ENCODE measurements at regions not wholly inside any gene's neighbourhood (a gene's known extent, or its start where the extent isn't known, plus 50 kb on each side); places are given as distances from the start of the nearest gene placed in this dataset.
A peak's percentile ranks its signal among the peaks of the same experiment; 100 is the strongest.

DNA sequence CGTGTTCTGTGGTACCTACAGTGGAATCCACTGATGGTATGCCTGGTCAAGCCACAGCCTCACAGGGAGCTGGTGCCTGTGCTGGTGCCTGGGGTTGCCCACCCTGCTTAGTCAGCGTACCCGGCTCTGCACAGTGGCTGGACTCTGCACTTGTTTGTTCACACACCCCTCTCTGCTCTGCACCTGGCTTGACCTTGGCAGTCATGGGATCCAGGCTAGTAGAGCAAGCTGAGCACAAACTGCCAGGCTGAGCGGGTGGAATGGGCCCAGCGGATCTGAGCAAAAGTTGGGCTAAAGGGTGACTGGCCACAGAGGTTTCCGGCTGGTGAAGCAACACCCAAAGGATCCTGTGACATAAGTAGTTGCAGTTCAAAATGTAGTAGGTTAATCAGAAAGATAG is 163.5 kb downstream of the CDH19 start:
- intact Hi-C loops (cut with DNase I), result no loop called here
- H3K4me1 ChIP-seq, result no peaks in the 10 kb centered on the region
- no peak overlapping the region for H3K27ac ChIP-seq
- H3K4me3 ChIP-seq, result no peak overlapping the region
- no peaks in the 10 kb centered on the region for H3K36me3 ChIP-seq
- no peaks in the 10 kb centered on the region for H3K27me3 ChIP-seq (ENCODE audit: low read depth)
- TF ChIP-seq, protein P1, sequence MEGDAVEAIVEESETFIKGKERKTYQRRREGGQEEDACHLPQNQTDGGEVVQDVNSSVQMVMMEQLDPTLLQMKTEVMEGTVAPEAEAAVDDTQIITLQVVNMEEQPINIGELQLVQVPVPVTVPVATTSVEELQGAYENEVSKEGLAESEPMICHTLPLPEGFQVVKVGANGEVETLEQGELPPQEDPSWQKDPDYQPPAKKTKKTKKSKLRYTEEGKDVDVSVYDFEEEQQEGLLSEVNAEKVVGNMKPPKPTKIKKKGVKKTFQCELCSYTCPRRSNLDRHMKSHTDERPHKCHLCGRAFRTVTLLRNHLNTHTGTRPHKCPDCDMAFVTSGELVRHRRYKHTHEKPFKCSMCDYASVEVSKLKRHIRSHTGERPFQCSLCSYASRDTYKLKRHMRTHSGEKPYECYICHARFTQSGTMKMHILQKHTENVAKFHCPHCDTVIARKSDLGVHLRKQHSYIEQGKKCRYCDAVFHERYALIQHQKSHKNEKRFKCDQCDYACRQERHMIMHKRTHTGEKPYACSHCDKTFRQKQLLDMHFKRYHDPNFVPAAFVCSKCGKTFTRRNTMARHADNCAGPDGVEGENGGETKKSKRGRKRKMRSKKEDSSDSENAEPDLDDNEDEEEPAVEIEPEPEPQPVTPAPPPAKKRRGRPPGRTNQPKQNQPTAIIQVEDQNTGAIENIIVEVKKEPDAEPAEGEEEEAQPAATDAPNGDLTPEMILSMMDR (IDR thresholded peaks at IDR 0.05), result no peak
- H3K9me3 ChIP-seq, result no peaks in the 10 kb centered on the region
- ATAC-seq (peak in 1 of 2 donors; percentile 30), DNase-seq (peak; percentile 34)

DNA sequence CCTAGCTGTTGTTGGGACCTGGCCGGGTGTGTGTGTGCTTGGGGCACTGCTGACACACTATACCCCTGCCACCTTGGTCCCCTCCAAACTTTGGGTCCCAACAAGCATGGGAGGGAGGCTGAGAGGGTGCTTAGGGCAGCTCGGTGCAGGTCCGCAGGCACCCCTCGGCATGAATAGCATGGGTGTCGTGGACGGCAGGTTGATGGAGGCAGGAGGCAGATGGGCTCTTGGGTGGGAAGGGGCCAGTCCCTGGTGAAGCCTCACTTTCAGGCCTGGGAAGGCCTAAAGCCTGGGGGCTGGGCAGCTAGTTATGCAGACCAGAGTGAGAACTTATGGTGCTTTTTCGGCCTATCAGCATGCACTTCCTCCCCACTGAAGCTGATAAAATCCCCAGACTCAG is 164.2 kb downstream of the CDH19 start:
- TF ChIP-seq, protein P1 (IDR thresholded peaks at IDR 0.05), result no peak
- intact Hi-C loops (cut with DNase I), result no loop called here
- Histone ChIP-seq H3K4me3 (no peak overlapping the region), H3K27ac (no peak overlapping the region), H3K4me1 (no peaks in the 10 kb centered on the region), H3K27me3 (ENCODE audit: low read depth) (no peaks in the 10 kb centered on the region), H3K9me3 (no peaks in the 10 kb centered on the region), H3K36me3 (no peaks in the 10 kb centered on the region)
- ATAC-seq (peak in 1 of 2 donors; percentile 47), DNase-seq (no peak)

DNA sequence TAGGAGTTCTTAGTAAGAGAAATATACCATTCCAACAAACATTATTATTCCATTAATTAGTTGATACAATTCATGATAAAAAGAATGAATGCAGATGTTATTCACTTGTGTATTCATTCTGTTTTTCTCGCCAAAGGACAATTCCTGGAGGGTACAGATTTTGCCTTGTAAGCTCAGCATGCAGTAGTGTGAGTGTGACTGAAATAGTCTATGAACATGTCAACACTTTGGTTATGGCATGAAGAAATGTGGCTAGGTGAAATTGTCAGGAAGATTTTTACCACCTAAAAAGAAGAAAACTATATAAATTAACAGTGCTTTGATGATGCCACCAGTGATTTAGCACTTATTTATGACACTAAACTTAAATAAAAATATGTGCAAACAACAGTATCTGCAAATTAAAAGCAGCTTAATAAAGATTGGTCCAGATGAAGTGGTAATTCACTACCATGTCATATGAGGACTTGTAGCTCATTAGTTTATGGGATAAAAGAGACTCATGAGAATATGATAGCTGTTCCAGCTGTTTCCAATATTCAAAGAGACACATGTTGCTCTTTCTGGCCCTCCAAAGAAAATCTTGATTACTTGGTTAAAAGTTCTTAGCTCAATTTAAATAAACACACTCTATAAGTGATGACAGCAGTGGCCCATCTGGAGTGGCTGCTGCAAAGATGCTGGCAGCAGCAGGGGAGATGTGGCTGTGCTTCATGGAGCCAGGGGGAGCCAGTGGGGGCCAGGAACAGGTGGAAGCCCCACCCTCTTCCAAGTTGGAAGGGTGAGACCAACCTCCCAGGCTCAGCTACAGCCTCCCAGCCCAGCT is 165.0 kb downstream of the CDH19 start:
- ATAC-seq, result no peak
- TF ChIP-seq, protein P1 (IDR thresholded peaks at IDR 0.05), result no peak
- no peak overlapping the region for H3K27ac ChIP-seq
- no peaks in the 10 kb centered on the region for H3K4me1 ChIP-seq
- no peaks in the 10 kb centered on the region for H3K9me3 ChIP-seq
- H3K4me3 ChIP-seq, result no peak overlapping the region
- H3K36me3 ChIP-seq, result no peaks in the 10 kb centered on the region
- intact Hi-C loops (cut with DNase I), result no loop called here
- H3K27me3 ChIP-seq (ENCODE audit: low read depth), result no peaks in the 10 kb centered on the region
- DNase-seq, result no peak

DNA sequence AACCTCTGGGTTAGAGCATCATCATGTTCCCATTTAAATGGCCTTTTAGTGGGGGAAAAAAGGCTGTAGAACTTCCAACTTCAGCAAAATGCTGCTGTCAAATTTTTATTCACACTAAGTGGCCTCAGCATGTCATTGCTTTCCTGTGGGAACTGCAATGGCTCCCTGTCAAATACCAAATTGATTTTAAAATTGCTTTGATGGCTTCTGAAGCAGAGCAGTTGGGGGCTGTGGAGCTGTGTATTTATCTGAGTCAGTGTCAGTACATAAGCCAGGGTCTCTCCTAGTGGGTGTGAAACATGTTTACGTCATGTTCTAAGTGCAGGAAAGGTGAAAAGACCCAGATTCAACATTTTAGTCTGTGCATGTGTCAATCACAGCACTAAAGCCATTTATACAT is 171.3 kb downstream of the CDH19 start:
- H3K9me3 ChIP-seq, result no peaks in the 10 kb centered on the region
- ATAC-seq, result no peak
- no peak overlapping the region for H3K4me3 ChIP-seq
- intact Hi-C loops (cut with DNase I), result no loop called here
- DNase-seq, result no peak
- H3K27me3 ChIP-seq (ENCODE audit: low read depth), result no peaks in the 10 kb centered on the region
- H3K4me1 ChIP-seq, result no peaks in the 10 kb centered on the region
- no peak overlapping the region for H3K27ac ChIP-seq
- TF ChIP-seq, protein P1 (IDR thresholded peaks at IDR 0.05), result no peak
- H3K36me3 ChIP-seq, result no peaks in the 10 kb centered on the region

DNA sequence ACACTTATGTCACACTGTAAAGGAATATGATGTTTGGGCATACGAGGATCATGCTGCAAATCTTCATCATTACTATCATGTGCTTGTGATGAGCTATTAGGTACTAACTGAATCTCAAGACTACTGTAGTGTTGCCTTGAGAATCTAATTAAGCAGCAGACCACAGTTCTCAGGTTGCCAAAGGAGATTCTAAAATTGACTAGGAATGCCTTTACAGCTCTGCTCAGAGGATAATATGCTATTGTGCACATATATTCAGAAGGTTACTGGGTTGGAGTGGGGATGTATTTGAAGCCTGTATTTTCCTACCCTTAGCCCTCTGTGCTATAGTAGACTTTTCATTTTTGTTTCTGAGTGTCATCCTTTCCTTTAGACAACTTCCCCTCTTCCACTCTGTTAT is 175.1 kb downstream of the CDH19 start:
- DNase-seq, result no peak
- intact Hi-C loops (cut with DNase I), result no loop called here
- TF ChIP-seq, protein P1 (IDR thresholded peaks at IDR 0.05), result no peak
- no peaks in the 10 kb centered on the region for H3K27me3 ChIP-seq (ENCODE audit: low read depth)
- H3K9me3 ChIP-seq, result no peaks in the 10 kb centered on the region
- no peak for ATAC-seq
- no peak overlapping the region for H3K27ac ChIP-seq
- no peak overlapping the region for H3K4me3 ChIP-seq
- no peaks in the 10 kb centered on the region for H3K36me3 ChIP-seq
- no peaks in the 10 kb centered on the region for H3K4me1 ChIP-seq
